ENCODE measurements at regions not wholly inside any gene's neighbourhood (a gene's known extent, or its start where the extent isn't known, plus 50 kb on each side); places are given as distances from the start of the nearest gene placed in this dataset.
"Not testable (repeated sequence)": the region's sequence is repeated elsewhere in the genome, so short reads cannot be mapped to it uniquely, and the experiment has no call there.

GRCh38 chr5:107068782-107069181 is 602.0 kb downstream of the EFNA5 start:
- DNase-seq (ENCODE audit: low read depth): no peak

- DNase-seq (ENCODE audit: low read depth): peak; percentile 21
Observed at GRCh38 chr5:107067395-107067794, 603.3 kb downstream of the EFNA5 start.

- DNase-seq (ENCODE audit: low read depth): no peak
Observed at GRCh38 chr5:107063511-107063910, 607.2 kb downstream of the EFNA5 start.

GRCh38 chr5:107058803-107059202 is 611.9 kb downstream of the EFNA5 start:
- DNase-seq (ENCODE audit: low read depth): no peak

GRCh38 chr5:107058235-107058634 is 612.5 kb downstream of the EFNA5 start:
- peak; percentile 10 for DNase-seq (ENCODE audit: low read depth)

- DNase-seq (ENCODE audit: low read depth): no peak
Observed at GRCh38 chr5:107056278-107056677, 614.5 kb downstream of the EFNA5 start.

GRCh38 chr5:107047048-107047447 is 623.7 kb downstream of the EFNA5 start:
- no peak for DNase-seq (ENCODE audit: low read depth)

- DNase-seq (ENCODE audit: low read depth): no peak
Observed at GRCh38 chr5:107043665-107044064, 627.1 kb downstream of the EFNA5 start.

GRCh38 chr5:107040907-107041306 is 629.8 kb downstream of the EFNA5 start:
- no peak for DNase-seq (ENCODE audit: low read depth)

- DNase-seq (ENCODE audit: low read depth): no peak
Observed at GRCh38 chr5:107032629-107033028, 638.1 kb downstream of the EFNA5 start.

- no peak for DNase-seq (ENCODE audit: low read depth)
Observed at GRCh38 chr5:107028938-107029337, 641.8 kb downstream of the EFNA5 start.

GRCh38 chr5:107025712-107026497 is 644.8 kb downstream of the EFNA5 start:
- no peak for DNase-seq (ENCODE audit: low read depth)

- no peak for DNase-seq (ENCODE audit: low read depth)
Observed at GRCh38 chr5:107023732-107024131, 647.0 kb downstream of the EFNA5 start.

GRCh38 chr5:107021575-107021974 is 649.2 kb downstream of the EFNA5 start:
- DNase-seq (ENCODE audit: low read depth): no peak

GRCh38 chr5:107020626-107021025 is 650.1 kb downstream of the EFNA5 start:
- DNase-seq (ENCODE audit: low read depth): no peak

- DNase-seq (ENCODE audit: low read depth): no peak
Observed at GRCh38 chr5:107017616-107018015, 653.1 kb downstream of the EFNA5 start.

- DNase-seq (ENCODE audit: low read depth): no peak
Observed at GRCh38 chr5:107012371-107012770, 658.4 kb downstream of the EFNA5 start.

- no peak for DNase-seq (ENCODE audit: low read depth)
Observed at GRCh38 chr5:107011605-107012004, 659.1 kb downstream of the EFNA5 start.

- DNase-seq (ENCODE audit: low read depth): no peak
Observed at GRCh38 chr5:107010060-107010459, 660.7 kb downstream of the EFNA5 start.

- DNase-seq (ENCODE audit: low read depth): no peak
Observed at GRCh38 chr5:107005653-107006052, 665.1 kb downstream of the EFNA5 start.

- no peak for DNase-seq (ENCODE audit: low read depth)
Observed at GRCh38 chr5:107005161-107005560, 665.6 kb downstream of the EFNA5 start.

- no peak for DNase-seq (ENCODE audit: low read depth)
Observed at GRCh38 chr5:107002115-107002514, 668.6 kb downstream of the EFNA5 start.

GRCh38 chr5:106999506-106999905 is 671.2 kb downstream of the EFNA5 start:
- DNase-seq (ENCODE audit: low read depth): not testable (repeated sequence)

GRCh38 chr5:106986006-106986405 is 684.7 kb downstream of the EFNA5 start:
- DNase-seq (ENCODE audit: low read depth): no peak

All from fibroblast of gingiva (primary cell).